ENCODE measurements at regions not wholly inside any gene's neighbourhood (a gene's known extent, or its start where the extent isn't known, plus 50 kb on each side); places are given as distances from the start of the nearest gene placed in this dataset.

DNA sequence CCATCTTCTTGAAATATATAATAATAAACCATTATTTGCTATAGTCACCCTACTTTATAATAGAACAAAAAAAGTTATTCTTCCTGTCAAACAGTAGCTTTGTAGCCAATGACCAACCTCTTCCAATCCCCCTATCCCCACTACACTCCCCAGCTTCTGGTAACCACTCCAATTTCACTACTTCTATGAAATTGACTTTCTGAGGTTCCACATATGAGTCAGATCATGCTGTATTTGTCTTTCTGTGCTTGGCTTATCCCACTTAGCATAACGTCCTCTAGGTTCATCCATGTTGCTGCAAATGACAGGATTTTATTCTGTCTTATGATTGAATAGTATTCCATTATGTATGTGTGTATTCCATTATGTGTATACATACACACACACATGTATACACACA lies 809.7 kb upstream of the NDST4 start:
- H3K4ac ChIP-seq (ENCODE audit: low read depth, low read length), result no peak overlapping the region

More for the DNA sequence above, 809.7 kb upstream of the NDST4 start:
- POLR2A ChIA-PET (ENCODE audit: unreplicated experiment), result no interaction called here
- Histone ChIP-seq H2AK5ac (ENCODE audit: low read depth, low read length) (no peak overlapping the region), H4K91ac (ENCODE audit: insufficient read depth, low read depth, low read length) (no peak overlapping the region), H2BK15ac (ENCODE audit: low read depth, low read length) (no peak overlapping the region), H3K9me3 (ENCODE audit: control insufficient read depth, insufficient read depth, low read length) (peaks cover 12% of the 10 kb centered on the region), H3K27ac (ENCODE audit: insufficient read depth, low read length) (no peak overlapping the region), H4K5ac (ENCODE audit: low read depth, low read length) (no peak overlapping the region), H2BK20ac (ENCODE audit: low read depth, low read length) (no peak overlapping the region), H2AFZ (replicated peaks; ENCODE audit: low read length, poor library complexity) (no peak overlapping the region), H3K9me1 (ENCODE audit: insufficient read depth, low read length) (no peaks in the 10 kb centered on the region), H2AK9ac (replicated peaks; ENCODE audit: low read depth, low read length, poor library complexity) (no peak overlapping the region), H3K4me2 (ENCODE audit: low read depth, low read length) (no peak overlapping the region), H4K20me1 (ENCODE audit: insufficient read depth, low read length) (no peaks in the 10 kb centered on the region), H3K23ac (ENCODE audit: low read depth, low read length) (no peak overlapping the region), H3K36me3 (ENCODE audit: control insufficient read depth, insufficient read depth, low read length) (no peaks in the 10 kb centered on the region), H3K79me1 (ENCODE audit: low read depth in 1 of 2, low read length in 2 of 2) (no peaks in the 10 kb centered on the region), H2BK5ac (ENCODE audit: low read depth, low read length, poor library complexity, severe bottlenecking) (no peak overlapping the region), H4K8ac (ENCODE audit: low read depth in 2 of 2, low read length in 2 of 2) (no peak overlapping the region), H3K9ac (ENCODE audit: low read depth, low read length) (no peak overlapping the region), H3K27me3 (ENCODE audit: control insufficient read depth, insufficient read depth, low read length) (no peaks in the 10 kb centered on the region), H2BK120ac (ENCODE audit: low read depth, low read length) (no peak overlapping the region), H3K4me1 (ENCODE audit: control insufficient read depth, insufficient read depth, low read length) (no peaks in the 10 kb centered on the region), H3K14ac (replicated peaks; ENCODE audit: low read depth, low read length) (no peak overlapping the region), H3K18ac (ENCODE audit: low read depth, low read length) (no peak overlapping the region), H3K56ac (ENCODE audit: extremely low read depth, insufficient read depth, low read length) (no peak overlapping the region), H3K4me3 (ENCODE audit: insufficient read depth, low read depth, low read length) (no peak overlapping the region)
- intact Hi-C loops (cut with micrococcal nuclease), result no loop called here
- BruUV-seq (replicated peaks), result no TSS peak
- dilution Hi-C loops (cut with HindIII; ENCODE audit: low sequenced_read_pairs, unreplicated experiment), result no loop called here
- TF ChIP-seq RFX5 (IDR thresholded peaks at IDR 0.05; ENCODE audit: low read depth, low read length) (no peak), POLR2A (IDR thresholded peaks at IDR 0.05; ENCODE audit: low read depth, low read length) (no peak), MXI1 (IDR thresholded peaks at IDR 0.05; ENCODE audit: borderline replicate concordance, low read depth, low read length) (no peak), FOS (IDR thresholded peaks at IDR 0.05; ENCODE audit: low read depth, low read length) (no peak), CHD1 (IDR thresholded peaks at IDR 0.05; ENCODE audit: low read depth, low read length) (no peak), MAFK (IDR thresholded peaks at IDR 0.05; ENCODE audit: low read depth, low read length) (no peak), CEBPB (IDR thresholded peaks at IDR 0.05; ENCODE audit: low read depth, low read length) (no peak), NFE2L2 (IDR thresholded peaks at IDR 0.05; ENCODE audit: low read depth, low read length) (no peak), RAD21 (IDR thresholded peaks at IDR 0.05; ENCODE audit: low read length) (no peak), RCOR1 (IDR thresholded peaks at IDR 0.05; ENCODE audit: insufficient replicate concordance, low read length) (no peak), CTCF (conservative IDR thresholded peaks at IDR 0.05; ENCODE audit: low read depth, low read length) (no peak), SMC3 (IDR thresholded peaks at IDR 0.05; ENCODE audit: low read depth, low read length) (no peak)
- TF ChIP-seq, protein P1, sequence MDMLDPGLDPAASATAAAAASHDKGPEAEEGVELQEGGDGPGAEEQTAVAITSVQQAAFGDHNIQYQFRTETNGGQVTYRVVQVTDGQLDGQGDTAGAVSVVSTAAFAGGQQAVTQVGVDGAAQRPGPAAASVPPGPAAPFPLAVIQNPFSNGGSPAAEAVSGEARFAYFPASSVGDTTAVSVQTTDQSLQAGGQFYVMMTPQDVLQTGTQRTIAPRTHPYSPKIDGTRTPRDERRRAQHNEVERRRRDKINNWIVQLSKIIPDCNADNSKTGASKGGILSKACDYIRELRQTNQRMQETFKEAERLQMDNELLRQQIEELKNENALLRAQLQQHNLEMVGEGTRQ (IDR thresholded peaks at IDR 0.05; ENCODE audit: low read depth, low read length), result no peak
- TF ChIP-seq, protein P2, sequence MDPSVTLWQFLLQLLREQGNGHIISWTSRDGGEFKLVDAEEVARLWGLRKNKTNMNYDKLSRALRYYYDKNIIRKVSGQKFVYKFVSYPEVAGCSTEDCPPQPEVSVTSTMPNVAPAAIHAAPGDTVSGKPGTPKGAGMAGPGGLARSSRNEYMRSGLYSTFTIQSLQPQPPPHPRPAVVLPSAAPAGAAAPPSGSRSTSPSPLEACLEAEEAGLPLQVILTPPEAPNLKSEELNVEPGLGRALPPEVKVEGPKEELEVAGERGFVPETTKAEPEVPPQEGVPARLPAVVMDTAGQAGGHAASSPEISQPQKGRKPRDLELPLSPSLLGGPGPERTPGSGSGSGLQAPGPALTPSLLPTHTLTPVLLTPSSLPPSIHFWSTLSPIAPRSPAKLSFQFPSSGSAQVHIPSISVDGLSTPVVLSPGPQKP (IDR thresholded peaks at IDR 0.05; ENCODE audit: borderline replicate concordance, low read depth, low read length), result no peak
- WGBS, 2 experiments (ENCODE audit: extremely low coverage in 2 of 2, insufficient read length in 1 of 2), result no CpG with 5 or more reads among the region's 1 CpG
- in situ Hi-C loops (cut with MboI; ENCODE audit: low sequenced_read_pairs), result no loop called here
- CTCF ChIA-PET, result no interaction called here
- ATAC-seq (ENCODE audit: low read depth) (no peak), DNase-seq (no peak)

Measured in IMR-90 (cell line).